HCT116 (cell line): ENCODE measurements at regions not wholly inside any gene's neighbourhood (a gene's known extent, or its start where the extent isn't known, plus 50 kb on each side); places are given as distances from the start of the nearest gene placed in this dataset.

ENCODE experiments used
- ATAC-seq: fragments of 200-7000 bp; cut with Tn5 transposase; 2 replicates; pipeline ENCODE4 v1.9.1; 2020; ENCODE audit warnings: mild to moderate bottlenecking, moderate library complexity
- BruUV-seq: library from RNA; stranded (reverse); fragments of 400-500 nt; replicated peaks from 2 replicates; lab custom pipeline; 2021; lab: Mats Ljungman, UMichigan
- CTCF ChIA-PET: fragments of 300-600 bp; sonication (Branson Sonifier 250); formaldehyde crosslinking; loops from one replicate; lab custom pipeline; 2021; ENCODE audit warnings: antibody characterized with exemption; lab: Charles Lee
- POLR2A ChIA-PET: fragments of 300-600, 350-600 bp; sonication (Branson Sonifier 250); formaldehyde crosslinking; loops from one replicate; lab custom pipeline; 2021; ENCODE audit warnings: antibody characterized with exemption; lab: Charles Lee
- RAD21 ChIA-PET, 2 experiments: fragments of 300-600 bp; sonication (Branson Sonifier 250); formaldehyde crosslinking; loops; one replicate each; lab custom pipeline; 2023; ENCODE audit warnings: low total read pairs in 2 of 2; ENCODE audit not compliant: uncharacterized antibody in 2 of 2, unreplicated experiment in 2 of 2, low non-redundant PET in 1 of 2; lab: Charles Lee
- DNase-seq: peaks from one replicate; pipeline ENCODE4 v3.0.0-alpha.2; 2010; ENCODE audit warnings: low read depth, low spot score
- H2AFZ ChIP-seq: fragments of 200-600 bp; shearing (Covaris generic), sonication (generic); 2 replicates; pipeline ENCODE4 v1.6.1; 2017; ENCODE audit warnings: low read depth, mixed run types, mixed read lengths, antibody characterized with exemption, low read length; ENCODE audit not compliant: poor library complexity, severe bottlenecking
- H3K27ac ChIP-seq: 2 replicates; pipeline ENCODE4 v1.5.1; 2012; ENCODE audit warnings: low read depth, low read length
- H3K27me3 ChIP-seq: fragments of 200-600 bp; sonication (generic); 2 replicates; pipeline ENCODE4 v1.6.1; 2016; ENCODE audit warnings: mixed run types, low read length, mixed read lengths; ENCODE audit not compliant: insufficient read depth
- H3K36me3 ChIP-seq, 2 experiments: fragments of 200-500 bp in 1 of 2; fragments of 200-600 bp in 1 of 2; sonication (Bioruptor generic) in 1 of 2; sonication (generic) in 1 of 2; 2 replicates each; pipeline versions ENCODE4 v1.5.1 to v1.6.1; 2014 to 2016; ENCODE audit warnings: low read length in 2 of 2, inconsistent platforms in 1 of 2, mixed read lengths in 1 of 2, mixed run types in 1 of 2; ENCODE audit not compliant: insufficient read depth in 2 of 2, control insufficient read depth in 1 of 2
- H3K4me1 ChIP-seq, 2 experiments: fragments of 200-600 bp in 1 of 2; sonication (generic) in 1 of 2; 2 replicates each; pipeline versions ENCODE4 v1.5.1 to v1.6.1; 2012 to 2017; ENCODE audit warnings: low read length in 2 of 2, inconsistent platforms in 1 of 2, mild to moderate bottlenecking in 1 of 2, mixed read lengths in 1 of 2, mixed run types in 1 of 2, moderate library complexity in 1 of 2; ENCODE audit not compliant: insufficient read depth in 2 of 2, control insufficient read depth in 1 of 2
- H3K4me2 ChIP-seq: fragments of 200-600 bp; sonication (generic); 2 replicates; pipeline ENCODE4 v1.6.1; 2017; ENCODE audit warnings: mixed run types, low read length, mixed read lengths
- H3K4me3 ChIP-seq, 2 experiments: fragments of 200-600 bp in 1 of 2; sonication (generic) in 1 of 2; replicated peaks in 1 of 2; 2 replicates each; pipeline ENCODE4 v1.5.1; 2011 to 2016; ENCODE audit warnings: low read length in 2 of 2, control low read depth in 1 of 2, low read depth in 1 of 2, mild to moderate bottlenecking in 1 of 2, mixed read lengths in 1 of 2, mixed run types in 1 of 2
- H3K79me2 ChIP-seq: fragments of 200-600 bp; sonication (generic); 2 replicates; pipeline ENCODE4 v1.6.1; 2017; ENCODE audit warnings: mild to moderate bottlenecking, mixed run types, low read length, moderate library complexity, mixed read lengths; ENCODE audit not compliant: insufficient read depth
- H3K9ac ChIP-seq: fragments of 200-600 bp; sonication (generic); 2 replicates; pipeline ENCODE4 v1.6.1; 2016; ENCODE audit warnings: low read length, mixed read lengths
- H3K9me2 ChIP-seq: fragments of 200-600 bp; sonication (generic), shearing (Covaris generic); 2 replicates; pipeline ENCODE4 v1.6.1; 2017; ENCODE audit warnings: mixed run types, mild to moderate bottlenecking, moderate library complexity; ENCODE audit not compliant: insufficient read depth
- H3K9me3 ChIP-seq, 2 experiments: fragments of 200-500 bp in 1 of 2; fragments of 200-600 bp in 1 of 2; sonication (Bioruptor generic) in 1 of 2; sonication (generic) in 1 of 2; 2 replicates each; pipeline ENCODE4 v1.6.1; 2014 to 2017; ENCODE audit warnings: low read length in 2 of 2, mixed read lengths in 2 of 2, inconsistent platforms in 1 of 2, low read depth in 1 of 2, mild to moderate bottlenecking in 1 of 2, mixed run types in 1 of 2, moderate library complexity in 1 of 2; ENCODE audit not compliant: control insufficient read depth in 1 of 2, insufficient read depth in 1 of 2
- H4K20me1 ChIP-seq: fragments of 200-600 bp; sonication (generic), shearing (Covaris generic); 2 replicates; pipeline ENCODE4 v1.6.1; 2017; ENCODE audit warnings: mixed run types, mild to moderate bottlenecking, moderate library complexity; ENCODE audit not compliant: insufficient read depth
- CBX3 ChIP-seq: IDR thresholded peaks from 2 replicates; pipeline ENCODE4 v1.6.1; 2012; ENCODE audit warnings: low read depth
- CTCF ChIP-seq, 3 experiments: fragments of 200-600 bp in 1 of 3; sonication (generic) in 1 of 3; IDR thresholded peaks in 2 of 3; conservative IDR thresholded peaks in 1 of 3; 2 replicates each; pipeline ENCODE4 v1.5.1; 2012 to 2017; ENCODE audit warnings: low read depth in 2 of 3, low read length in 2 of 3, antibody characterized with exemption in 1 of 3, borderline replicate concordance in 1 of 3, control low read depth in 1 of 3, mild to moderate bottlenecking in 1 of 3, mixed read lengths in 1 of 3, mixed run types in 1 of 3, moderate library complexity in 1 of 3; ENCODE audit not compliant: insufficient read depth in 1 of 3
- EZH2 ChIP-seq: fragments of 200-600 bp; sonication (generic); IDR thresholded peaks from 2 replicates; pipeline ENCODE4 v1.6.1; 2017; ENCODE audit warnings: antibody characterized with exemption, mixed run types
- EZH2phosphoT487 ChIP-seq: fragments of 200-600 bp; IDR thresholded peaks from 2 replicates; pipeline ENCODE4 v1.6.1; 2018; ENCODE audit warnings: antibody characterized with exemption, borderline replicate concordance
- FOSL1 ChIP-seq: IDR thresholded peaks from 2 replicates; pipeline ENCODE4 v1.6.1; 2012; ENCODE audit warnings: low read depth
- JUND ChIP-seq: IDR thresholded peaks from 2 replicates; pipeline ENCODE4 v1.6.1; 2012
- POLR2A ChIP-seq: IDR thresholded peaks from 2 replicates; pipeline ENCODE4 v1.7.0; 2011; ENCODE audit warnings: borderline replicate concordance; ENCODE audit not compliant: insufficient read depth, insufficient read length; ENCODE audit errors: extremely low read depth
- RAD21 ChIP-seq: IDR thresholded peaks from 2 replicates; pipeline ENCODE4 v1.6.1; 2012; ENCODE audit warnings: low read depth, mild to moderate bottlenecking
- REST ChIP-seq: IDR thresholded peaks from 2 replicates; pipeline ENCODE4 v1.6.1; 2012; ENCODE audit warnings: low read depth
- SRF ChIP-seq: IDR thresholded peaks from 2 replicates; pipeline ENCODE4 v1.6.1; 2012; ENCODE audit warnings: low read depth
- TCF7L2 ChIP-seq: IDR thresholded peaks from 2 replicates; pipeline ENCODE4 v1.7.0; 2011; ENCODE audit warnings: borderline replicate concordance, inconsistent platforms; ENCODE audit not compliant: insufficient read depth, insufficient read length; ENCODE audit errors: extremely low read depth
- YY1 ChIP-seq: IDR thresholded peaks from 2 replicates; pipeline ENCODE4 v1.6.1; 2011; ENCODE audit warnings: low read length, low read depth, moderate library complexity, mild to moderate bottlenecking; ENCODE audit not compliant: insufficient replicate concordance; ENCODE audit errors: extremely low read depth
- intact Hi-C: fragments of 100-400 bp; cut with micrococcal nuclease; formaldehyde crosslinking; loops from 2 replicates; pipeline ENCODE4 v1.10.0; 2022

- no peak for TF ChIP-seq REST
- TF ChIP-seq, all 23 proteins: peak for 0
Measured at GRCh38 chr2:235399895-235400294, 93.9 kb upstream of the AGAP1 start (continued).

- H3K4me3 ChIP-seq = no peak overlapping the region
- BruUV-seq = no TSS peak
- no peaks in the 10 kb centered on the region for H3K9me2 ChIP-seq
- DNase-seq = peak; percentile 24
- H3K9ac ChIP-seq = no peak overlapping the region
- no peak for ATAC-seq
- H3K27me3 ChIP-seq = no peaks in the 10 kb centered on the region
- no peaks in the 10 kb centered on the region for H3K36me3 ChIP-seq
- intact Hi-C loops = no loop called here
- no peaks in the 10 kb centered on the region; a peak in 1 of 4 replicates for H3K4me1 ChIP-seq
- RAD21 ChIA-PET = no interaction called here
- no peak overlapping the region for H3K4me2 ChIP-seq
- TF ChIP-seq RAD21 = no peak
- no peak for TF ChIP-seq POLR2A
- TF ChIP-seq REST = no peak
- TF ChIP-seq YY1 = no peak
- TF ChIP-seq JUND = no peak
- TF ChIP-seq CBX3 = no peak
- no peak for TF ChIP-seq EZH2
- no peak for TF ChIP-seq SRF
- no peak for TF ChIP-seq TCF7L2
- TF ChIP-seq CTCF (IDR thresholded peaks at IDR 0.05 in 2 of 3, conservative IDR thresholded peaks at IDR 0.05 in 1 of 3; ENCODE audit: borderline replicate concordance in 1 of 3, insufficient read depth in 1 of 3, low read depth in 2 of 3, low read length in 2 of 3) = no peak
- no peak for TF ChIP-seq FOSL1
- TF ChIP-seq EZH2phosphoT487 = no peak
- TF ChIP-seq, all 23 proteins: peak for 0
- Histone ChIP-seq H4K20me1 (no peaks in the 10 kb centered on the region), H3K9me3 (no peaks in the 10 kb centered on the region), H3K79me2 (no peaks in the 10 kb centered on the region), H2AFZ (no peak overlapping the region), H3K27ac (no peak overlapping the region)
- CTCF ChIA-PET = no interaction called here
- POLR2A ChIA-PET = no interaction called here
Measured at GRCh38 chr2:235402422-235402821, 91.4 kb upstream of the AGAP1 start.
